SJSA1 (cell line): ENCODE measurements at regions not wholly inside any gene's neighbourhood (a gene's known extent, or its start where the extent isn't known, plus 50 kb on each side); places are given as distances from the start of the nearest gene placed in this dataset.

Experiments used
- DNase-seq, 2 experiments: peaks; one replicate each; pipeline ENCODE4 v3.0.0-alpha.2; 2015 to 2020; ENCODE audit warnings: low spot score in 2 of 2, low read depth in 1 of 2
- H3K27ac ChIP-seq: fragments of 250-450 bp; sonication (Bioruptor Pico); 2 replicates; pipeline ENCODE4 v1.5.1; 2020; ENCODE audit warnings: mild to moderate bottlenecking, moderate library complexity
- H3K27me3 ChIP-seq: fragments of 250-450 bp; sonication (Bioruptor Pico); replicated peaks from 2 replicates; pipeline ENCODE4 v1.5.1; 2020; ENCODE audit warnings: mild to moderate bottlenecking, moderate library complexity
- H3K36me3 ChIP-seq: fragments of 250-450 bp; sonication (Bioruptor Pico); 2 replicates; pipeline ENCODE4 v1.5.1; 2020; ENCODE audit warnings: mild to moderate bottlenecking
- H3K4me1 ChIP-seq: fragments of 250-450 bp; sonication (Bioruptor Pico); replicated peaks from 2 replicates; pipeline ENCODE4 v1.6.1; 2021; ENCODE audit warnings: mild to moderate bottlenecking
- H3K4me3 ChIP-seq: fragments of 250-450 bp; sonication (Bioruptor Pico); 2 replicates; pipeline ENCODE4 v1.5.1; 2020; ENCODE audit warnings: mild to moderate bottlenecking
- H3K9me3 ChIP-seq: fragments of 250-450 bp; sonication (Bioruptor Pico); replicated peaks from 2 replicates; pipeline ENCODE4 v1.5.1; 2020; ENCODE audit warnings: mild to moderate bottlenecking

GRCh38 chr5:10085185-10085584, 164.5 kb downstream of the ATPSCKMT start:
- Histone ChIP-seq H3K36me3 (no peaks in the 10 kb centered on the region), H3K4me1 (no peaks in the 10 kb centered on the region), H3K4me3 (no peak overlapping the region), H3K9me3 (no peaks in the 10 kb centered on the region), H3K27me3 (no peaks in the 10 kb centered on the region), H3K27ac (no peak overlapping the region)
- DNase-seq, result no peak

GRCh38 chr5:10081584-10081983, 168.1 kb downstream of the ATPSCKMT start:
- no peaks in the 10 kb centered on the region for H3K27me3 ChIP-seq
- DNase-seq, result no peak
- no peaks in the 10 kb centered on the region for H3K9me3 ChIP-seq
- no peak overlapping the region for H3K27ac ChIP-seq
- H3K36me3 ChIP-seq, result no peaks in the 10 kb centered on the region
- H3K4me3 ChIP-seq, result no peak overlapping the region
- H3K4me1 ChIP-seq, result no peaks in the 10 kb centered on the region

- H3K4me1 ChIP-seq, result no peaks in the 10 kb centered on the region
- H3K27ac ChIP-seq, result no peak overlapping the region
- DNase-seq, result no peak
- no peaks in the 10 kb centered on the region for H3K27me3 ChIP-seq
- no peak overlapping the region for H3K4me3 ChIP-seq
- no peaks in the 10 kb centered on the region for H3K9me3 ChIP-seq
- H3K36me3 ChIP-seq, result no peaks in the 10 kb centered on the region
Measured at GRCh38 chr5:10077791-10078545, 171.7 kb downstream of the ATPSCKMT start.

- Histone ChIP-seq H3K27ac (no peak overlapping the region), H3K27me3 (no peaks in the 10 kb centered on the region), H3K4me3 (no peak overlapping the region), H3K4me1 (no peaks in the 10 kb centered on the region), H3K36me3 (no peaks in the 10 kb centered on the region), H3K9me3 (no peaks in the 10 kb centered on the region)
- DNase-seq, result no peak
Measured at GRCh38 chr5:10073441-10074104, 176.1 kb downstream of the ATPSCKMT start.

- H3K27me3 ChIP-seq, result no peaks in the 10 kb centered on the region
- no peak overlapping the region for H3K27ac ChIP-seq
- no peaks in the 10 kb centered on the region for H3K9me3 ChIP-seq
- no peak overlapping the region for H3K4me3 ChIP-seq
- no peak for DNase-seq
- no peaks in the 10 kb centered on the region for H3K36me3 ChIP-seq
- no peaks in the 10 kb centered on the region for H3K4me1 ChIP-seq
Measured at GRCh38 chr5:10069637-10070313, 179.9 kb downstream of the ATPSCKMT start.

GRCh38 chr5:10065428-10066000, 184.2 kb downstream of the ATPSCKMT start:
- Histone ChIP-seq H3K9me3 (no peaks in the 10 kb centered on the region), H3K36me3 (no peaks in the 10 kb centered on the region), H3K27me3 (0 out of 2 replicates have a peak, but pooled peaks cover 3% of the 10 kb centered on the region), H3K4me1 (no peaks in the 10 kb centered on the region), H3K4me3 (no peak overlapping the region), H3K27ac (no peak overlapping the region)
- no peak for DNase-seq

GRCh38 chr5:10064546-10065195, 185.0 kb downstream of the ATPSCKMT start:
- Histone ChIP-seq H3K27me3 (0 out of 2 replicates have a peak, but pooled peaks cover 3% of the 10 kb centered on the region), H3K9me3 (no peaks in the 10 kb centered on the region), H3K4me1 (no peaks in the 10 kb centered on the region), H3K4me3 (no peak overlapping the region), H3K27ac (no peak overlapping the region), H3K36me3 (no peaks in the 10 kb centered on the region)
- DNase-seq, result no peak

- Histone ChIP-seq H3K27ac (no peak overlapping the region), H3K36me3 (no peaks in the 10 kb centered on the region), H3K27me3 (0 out of 2 replicates have a peak, but pooled peaks cover 3% of the 10 kb centered on the region), H3K4me3 (no peak overlapping the region), H3K4me1 (no peaks in the 10 kb centered on the region), H3K9me3 (no peaks in the 10 kb centered on the region)
- no peak for DNase-seq
Measured at GRCh38 chr5:10063997-10064396, 185.7 kb downstream of the ATPSCKMT start.

GRCh38 chr5:10059980-10060379, 189.7 kb downstream of the ATPSCKMT start:
- Histone ChIP-seq H3K36me3 (no peaks in the 10 kb centered on the region), H3K27me3 (0 out of 2 replicates have a peak, but pooled peaks cover 6% of the 10 kb centered on the region), H3K4me1 (no peaks in the 10 kb centered on the region), H3K9me3 (0 out of 2 replicates have a peak, but pooled peaks cover 5% of the 10 kb centered on the region), H3K27ac (no peak overlapping the region), H3K4me3 (no peak overlapping the region)
- DNase-seq, result no peak

GRCh38 chr5:10059556-10059955, 190.1 kb downstream of the ATPSCKMT start:
- 0 out of 2 replicates have a peak, but pooled peaks cover 6% of the 10 kb centered on the region for H3K27me3 ChIP-seq
- no peaks in the 10 kb centered on the region for H3K36me3 ChIP-seq
- H3K4me1 ChIP-seq, result no peaks in the 10 kb centered on the region
- DNase-seq, result no peak
- H3K4me3 ChIP-seq, result no peak overlapping the region
- H3K27ac ChIP-seq, result no peak overlapping the region
- 0 out of 2 replicates have a peak, but pooled peaks cover 5% of the 10 kb centered on the region for H3K9me3 ChIP-seq

- Histone ChIP-seq H3K27ac (no peak overlapping the region), H3K4me3 (no peak overlapping the region), H3K9me3 (0 out of 2 replicates have a peak, but pooled peaks cover 10% of the 10 kb centered on the region), H3K36me3 (no peaks in the 10 kb centered on the region), H3K4me1 (no peaks in the 10 kb centered on the region), H3K27me3 (0 out of 2 replicates have a peak, but pooled peaks cover 6% of the 10 kb centered on the region)
- DNase-seq, result no peak
Measured at GRCh38 chr5:10057356-10057755, 192.3 kb downstream of the ATPSCKMT start.

- H3K27me3 ChIP-seq, result 0 out of 2 replicates have a peak, but pooled peaks cover 6% of the 10 kb centered on the region
- DNase-seq, result no peak
Measured at GRCh38 chr5:10056228-10056760, 193.4 kb downstream of the ATPSCKMT start.

More at GRCh38 chr5:10056228-10056760, 193.4 kb downstream of the ATPSCKMT start:
- peaks cover 18% of the 10 kb centered on the region; the same call in 1 of the 2 replicates for H3K9me3 ChIP-seq
- no peaks in the 10 kb centered on the region for H3K36me3 ChIP-seq
- H3K4me3 ChIP-seq, result no peak overlapping the region
- no peaks in the 10 kb centered on the region for H3K4me1 ChIP-seq
- no peak overlapping the region for H3K27ac ChIP-seq
